ENCODE measurements at regions not wholly inside any gene's neighbourhood (a gene's known extent, or its start where the extent isn't known, plus 50 kb on each side); places are given as distances from the start of the nearest gene placed in this dataset.

- TF ChIP-seq, protein P1, sequence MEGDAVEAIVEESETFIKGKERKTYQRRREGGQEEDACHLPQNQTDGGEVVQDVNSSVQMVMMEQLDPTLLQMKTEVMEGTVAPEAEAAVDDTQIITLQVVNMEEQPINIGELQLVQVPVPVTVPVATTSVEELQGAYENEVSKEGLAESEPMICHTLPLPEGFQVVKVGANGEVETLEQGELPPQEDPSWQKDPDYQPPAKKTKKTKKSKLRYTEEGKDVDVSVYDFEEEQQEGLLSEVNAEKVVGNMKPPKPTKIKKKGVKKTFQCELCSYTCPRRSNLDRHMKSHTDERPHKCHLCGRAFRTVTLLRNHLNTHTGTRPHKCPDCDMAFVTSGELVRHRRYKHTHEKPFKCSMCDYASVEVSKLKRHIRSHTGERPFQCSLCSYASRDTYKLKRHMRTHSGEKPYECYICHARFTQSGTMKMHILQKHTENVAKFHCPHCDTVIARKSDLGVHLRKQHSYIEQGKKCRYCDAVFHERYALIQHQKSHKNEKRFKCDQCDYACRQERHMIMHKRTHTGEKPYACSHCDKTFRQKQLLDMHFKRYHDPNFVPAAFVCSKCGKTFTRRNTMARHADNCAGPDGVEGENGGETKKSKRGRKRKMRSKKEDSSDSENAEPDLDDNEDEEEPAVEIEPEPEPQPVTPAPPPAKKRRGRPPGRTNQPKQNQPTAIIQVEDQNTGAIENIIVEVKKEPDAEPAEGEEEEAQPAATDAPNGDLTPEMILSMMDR (IDR thresholded peaks at IDR 0.05; ENCODE audit: low read depth, low read length, poor library complexity, severe bottlenecking), result no peak
- no peak for TF ChIP-seq EZH2phosphoT487 (IDR thresholded peaks at IDR 0.05; ENCODE audit: borderline replicate concordance, low read length)
Measured at GRCh38 chr11:127600674-127601073, 600.1 kb upstream of the KIRREL3 start.

Data from DOHH2 (cell line).